HepG2 (cell line): ENCODE measurements at regions not wholly inside any gene's neighbourhood (a gene's known extent, or its start where the extent isn't known, plus 50 kb on each side); places are given as distances from the start of the nearest gene placed in this dataset.

Experiments used
- ATAC-seq: fragments of 200-7000 bp; cut with Tn5 transposase; 3 replicates; pipeline ENCODE4 v1.9.1; 2020; ENCODE audit warnings: mild to moderate bottlenecking, moderate library complexity
- BruUV-seq: library from RNA; stranded (reverse); fragments of 400-500 nt; replicated peaks from 2 replicates; lab custom pipeline; 2021; lab: Mats Ljungman, UMichigan
- CTCF ChIA-PET: fragments of 300-600 bp; formaldehyde crosslinking; extraction: SDS; loops from one replicate; lab custom pipeline; 2021; ENCODE audit warnings: low total read pairs, inconsistent platforms, low intra/inter-chr PET ratio; lab: Yijun Ruan, JAX
- POLR2A ChIA-PET: fragments of 350-600 bp; sonication (Branson Sonifier 250); formaldehyde crosslinking; loops from one replicate; lab custom pipeline; 2020; ENCODE audit warnings: antibody characterized with exemption, inconsistent platforms; lab: Yijun Ruan, JAX
- DNase-seq: peaks from one replicate; pipeline ENCODE4 v3.0.0-alpha.2; 2015; ENCODE audit warnings: low spot score
- FAIRE-seq: peaks from 3 replicates; lab custom pipeline; 2011; peaks lifted over from hg19 to GRCh38; lab: Jason Lieb, UNC
- H2AFZ ChIP-seq: one replicate; pipeline ENCODE4 v1.6.1; 2011; ENCODE audit warnings: low read length, inconsistent platforms
- H3K27ac ChIP-seq: fragments of 300-600 bp; 3 replicates; pipeline ENCODE4 v1.8.0; 2011; ENCODE audit warnings: mixed run types, mild to moderate bottlenecking, mixed read lengths, low read length, inconsistent platforms; ENCODE audit not compliant: insufficient read depth; ENCODE audit errors: extremely low read length
- H3K27me3 ChIP-seq, 2 experiments: fragments of 200-600 bp in 1 of 2; 2 replicates in 1 of 2; 3 replicates in 1 of 2; pipeline versions ENCODE4 v1.6.0 to v1.8.0; 2011; ENCODE audit warnings: low read length in 2 of 2, mild to moderate bottlenecking in 2 of 2, moderate library complexity in 2 of 2, inconsistent platforms in 1 of 2; ENCODE audit not compliant: insufficient read depth in 2 of 2, control insufficient read depth in 1 of 2
- H3K36me3 ChIP-seq, 2 experiments: fragments of 200-600 bp in 1 of 2; replicated peaks in 1 of 2; 2 replicates in 1 of 2; 3 replicates in 1 of 2; pipeline versions ENCODE4 v1.5.1 to v1.8.0; 2011; ENCODE audit warnings: low read length in 2 of 2, inconsistent platforms in 1 of 2; ENCODE audit not compliant: insufficient read depth in 2 of 2, control insufficient read depth in 1 of 2
- H3K4me1 ChIP-seq: 2 replicates; pipeline ENCODE4 v1.5.1; 2012; ENCODE audit warnings: low read length, inconsistent platforms; ENCODE audit not compliant: insufficient read depth
- H3K4me2 ChIP-seq: 2 replicates; pipeline ENCODE4 v1.6.0; 2011; ENCODE audit warnings: low read depth, low read length, inconsistent platforms
- H3K4me3 ChIP-seq, 3 experiments: fragments of 200-600 bp in 1 of 3; sonication (generic), shearing (Covaris generic) in 1 of 3; replicated peaks in 1 of 3; 2 replicates each; pipeline ENCODE4 v1.5.1; 2011 to 2016; ENCODE audit warnings: low read length in 3 of 3, inconsistent platforms in 2 of 3, low read depth in 2 of 3, mild to moderate bottlenecking in 2 of 3, control low read depth in 1 of 3, mixed read lengths in 1 of 3; ENCODE audit not compliant: insufficient read depth in 1 of 3
- H3K79me2 ChIP-seq: one replicate; pipeline ENCODE4 v1.6.1; 2011; ENCODE audit warnings: low read length, inconsistent platforms; ENCODE audit not compliant: insufficient read depth
- H3K9ac ChIP-seq: 2 replicates; pipeline ENCODE4 v1.6.0; 2011; ENCODE audit warnings: mild to moderate bottlenecking, low read depth, low read length, inconsistent platforms; ENCODE audit not compliant: insufficient read depth
- H3K9me3 ChIP-seq: 2 replicates; pipeline ENCODE4 v1.5.1; 2012; ENCODE audit warnings: mild to moderate bottlenecking, low read length
- H4K20me1 ChIP-seq: 2 replicates; pipeline ENCODE4 v1.6.0; 2011; ENCODE audit warnings: inconsistent platforms, mild to moderate bottlenecking, low read length, moderate library complexity; ENCODE audit not compliant: insufficient read depth
- DR1 ChIP-seq: sonication (generic); formaldehyde crosslinking; IDR thresholded peaks from 2 replicates; pipeline ENCODE4 v1.8.0; 2021; ENCODE audit warnings: mild to moderate bottlenecking, missing genetic modification reagents, inconsistent platforms
- JUN ChIP-seq: sonication (generic); formaldehyde crosslinking; IDR thresholded peaks from 2 replicates; pipeline ENCODE4 v1.4.0; 2020; ENCODE audit warnings: mild to moderate bottlenecking, missing genetic modification reagents
- KLF15 ChIP-seq: sonication (generic); formaldehyde crosslinking; IDR thresholded peaks from 2 replicates; pipeline ENCODE4 v1.8.1; 2023; ENCODE audit warnings: borderline replicate concordance, mild to moderate bottlenecking, inconsistent platforms, missing genetic modification reagents, mixed read lengths
- RNF2 ChIP-seq: fragments of 450-650 bp; conservative IDR thresholded peaks from 2 replicates; pipeline ENCODE4 v1.6.1; 2016; ENCODE audit warnings: low read depth
- ZNF275 ChIP-seq: sonication (generic); formaldehyde crosslinking; IDR thresholded peaks from 2 replicates; pipeline ENCODE4 v1.8.0; 2022; ENCODE audit warnings: missing genetic modification reagents, mild to moderate bottlenecking, inconsistent platforms, borderline replicate concordance
- ZNF354B ChIP-seq: sonication (generic); formaldehyde crosslinking; IDR thresholded peaks from 2 replicates; pipeline ENCODE4 v1.8.0; 2022; ENCODE audit warnings: mild to moderate bottlenecking, missing genetic modification reagents
- ZNF552 ChIP-seq: sonication (generic); formaldehyde crosslinking; IDR thresholded peaks from 2 replicates; pipeline ENCODE4 v1.9.0; 2022; ENCODE audit warnings: missing genetic modification reagents, mild to moderate bottlenecking, borderline replicate concordance
- ZNF777 ChIP-seq: sonication (generic); formaldehyde crosslinking; IDR thresholded peaks from 2 replicates; pipeline ENCODE4 v1.4.0; 2020; ENCODE audit warnings: missing genetic modification reagents
- WGBS: methylation state at CpG from one replicate; pipeline ENCODE4 v1.1.6; 2017; ENCODE audit warnings: low lambda C conversion rate; 5-methylcytosine and 5-hydroxymethylcytosine counted together
- in situ Hi-C: cut with HindIII; loops from 2 replicates; pipeline ENCODE4 v1.10.0; 2017; ENCODE audit warnings: low pct_unique_long_range_greater_than_20kb; ENCODE audit not compliant: extremely low pct_ligation_motif_present
- intact Hi-C: fragments of 100-400 bp; cut with micrococcal nuclease; formaldehyde crosslinking; loops from one replicate; pipeline ENCODE4 v1.10.0; 2022; ENCODE audit not compliant: unreplicated experiment

GRCh38 chr13:39209731-39210531, 171.7 kb downstream of the NHLRC3 start:
- H4K20me1 ChIP-seq, result no peaks in the 10 kb centered on the region
- in situ Hi-C loops (no loop called here), intact Hi-C loops (no loop called here)
- H3K9me3 ChIP-seq, result no peaks in the 10 kb centered on the region
- no peak overlapping the region for H3K9ac ChIP-seq
- 11% methylated on average over 1 of the region's 1 CpG for WGBS
- BruUV-seq, result no TSS peak
- DNase-seq (no peak), FAIRE-seq (no peak), ATAC-seq (no peak)
- no peak overlapping the region for H2AFZ ChIP-seq
- no peak overlapping the region for H3K27ac ChIP-seq
- TF ChIP-seq RNF2 (no peak), ZNF354B (no peak), DR1 (CRISPR knock-in tag) (no peak), JUN (CRISPR knock-in tag) (no peak), KLF15 (CRISPR knock-in tag) (no peak), ZNF275 (CRISPR knock-in tag) (no peak), ZNF552 (CRISPR knock-in tag) (no peak), ZNF777 (no peak)
- ChIA-PET POLR2A (no interaction called here), CTCF (no interaction called here)
- H3K4me2 ChIP-seq, result no peak overlapping the region
- no peak overlapping the region for H3K4me3 ChIP-seq
- H3K79me2 ChIP-seq, result no peaks in the 10 kb centered on the region
- peaks cover 11% of the 10 kb centered on the region for H3K4me1 ChIP-seq
- H3K27me3 ChIP-seq, result no peaks in the 10 kb centered on the region
- H3K36me3 ChIP-seq, result no peaks in the 10 kb centered on the region
